Activated CD4-positive, alpha-beta memory T cell treated with anti-CD3 and anti-CD28 coated beads for 36 hours (primary cell): ENCODE measurements at regions not wholly inside any gene's neighbourhood (a gene's known extent, or its start where the extent isn't known, plus 50 kb on each side); places are given as distances from the start of the nearest gene placed in this dataset.

Experiments
- CTCF ChIA-PET: fragments of 350-600 bp; sonication (Branson Sonifier 250); formaldehyde crosslinking; loops from one replicate; lab custom pipeline; 2021; ENCODE audit warnings: antibody characterized with exemption, inconsistent platforms; lab: Charles Lee
- POLR2A ChIA-PET: fragments of 350-600 bp; sonication (Branson Sonifier 250); formaldehyde crosslinking; loops from one replicate; lab custom pipeline; 2021; ENCODE audit warnings: antibody characterized with exemption; lab: Charles Lee
- DNase-seq: peaks from one replicate; pipeline ENCODE4 v3.0.0-alpha.2; 2020
- H3K27ac Mint-ChIP-seq: one replicate; pipeline ENCODE4 v1.8.0; 2021; ENCODE audit warnings: mixed read lengths
- H3K27me3 Mint-ChIP-seq: one replicate; pipeline ENCODE4 v1.8.0; 2021; ENCODE audit warnings: mixed read lengths
- H3K36me3 Mint-ChIP-seq: one replicate; pipeline ENCODE4 v1.8.0; 2021; ENCODE audit warnings: mixed read lengths
- H3K4me1 Mint-ChIP-seq: one replicate; pipeline ENCODE4 v1.8.0; 2021; ENCODE audit warnings: low read depth, mixed read lengths
- H3K4me3 Mint-ChIP-seq: one replicate; pipeline ENCODE4 v1.8.0; 2021; ENCODE audit warnings: mild to moderate bottlenecking, mixed read lengths
- H3K9me3 Mint-ChIP-seq: one replicate; pipeline ENCODE4 v1.8.0; 2021; ENCODE audit warnings: mixed read lengths
- intact Hi-C: fragments of 100-400 bp; cut with micrococcal nuclease; formaldehyde crosslinking; loops from one replicate; pipeline ENCODE4 v1.15.1; 2023

DNA sequence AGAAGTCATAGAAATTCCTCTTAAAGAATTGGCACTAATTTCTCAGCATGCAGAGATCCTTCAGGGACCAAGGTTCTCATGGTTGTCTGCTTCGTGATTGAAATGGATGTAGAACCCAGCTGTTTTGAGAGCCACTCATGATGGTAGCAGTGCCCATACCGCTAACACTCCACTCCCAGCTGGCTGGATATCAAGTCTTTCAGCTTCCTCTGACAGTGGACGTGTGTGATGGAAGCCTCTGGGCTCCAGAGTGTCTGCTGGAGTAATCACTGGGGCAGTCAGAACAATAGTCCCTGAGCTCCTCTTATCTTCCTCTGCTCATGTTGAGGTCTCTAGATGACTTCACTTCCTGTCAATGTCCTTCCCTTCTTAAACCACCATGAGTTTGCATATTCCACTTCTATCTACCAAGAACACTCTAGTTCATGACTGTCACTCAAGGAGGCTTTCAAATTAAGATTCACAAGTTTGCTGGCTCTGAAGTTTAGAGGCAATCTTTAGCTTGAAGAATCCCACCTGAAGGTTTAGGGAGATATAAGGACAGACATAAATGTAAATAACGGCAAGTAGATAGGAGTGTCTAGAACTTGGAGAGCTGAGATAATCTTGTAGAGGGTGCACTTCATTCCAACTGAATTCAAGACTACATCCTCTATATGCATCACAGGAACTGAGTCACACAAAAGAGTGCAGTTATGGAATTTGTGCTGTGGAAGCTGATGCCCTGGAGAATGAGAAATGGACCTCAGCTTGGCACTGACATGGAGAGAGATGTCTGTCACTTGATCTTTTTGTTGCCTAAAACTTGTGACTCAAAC is 64.5 kb upstream of the WDR1 start:
- Mint-ChIP-seq H3K27me3 (no peaks in the 10 kb centered on the region), H3K27ac (peak overlapping the region; percentile 88), H3K4me3 (no peak overlapping the region), H3K4me1 (peaks cover 34% of the 10 kb centered on the region), H3K9me3 (no peaks in the 10 kb centered on the region), H3K36me3 (no peaks in the 10 kb centered on the region)
- peak; percentile 63 for DNase-seq
- ChIA-PET POLR2A (no interaction called here), CTCF (interaction anchor here (1.1 to 1.5 kb wide), 6 partner anchors 10 to 357 kb away, joined by 3 to 8 read pairs (median 4); partner anchors contain the start of gene WDR1)
- intact Hi-C loops = loop anchor here (1.0 to 10.0 kb wide), 7 partner anchors 19 to 1304 kb away; partner anchors contain the start of gene WDR1

GRCh38 chr4:10180603-10180926 is 64.0 kb upstream of the WDR1 start:
- Mint-ChIP-seq H3K27me3 (no peaks in the 10 kb centered on the region), H3K9me3 (no peaks in the 10 kb centered on the region), H3K4me1 (peaks cover 34% of the 10 kb centered on the region), H3K27ac (no peak overlapping the region), H3K4me3 (no peak overlapping the region), H3K36me3 (no peaks in the 10 kb centered on the region)
- intact Hi-C loops = loop anchor here (5.0 to 10.0 kb wide), 3 partner anchors 64 to 1304 kb away; no protein-coding TSS in a partner anchor
- no peak for DNase-seq
- CTCF ChIA-PET = interaction anchor here (1.1 to 1.5 kb wide), 5 partner anchors 11 to 357 kb away, joined by 3 to 8 read pairs (median 4); partner anchors contain the start of gene WDR1
- POLR2A ChIA-PET = no interaction called here

GRCh38 chr4:10179957-10180602 is 63.5 kb upstream of the WDR1 start:
- intact Hi-C loops = loop anchor here (5.0 to 10.0 kb wide), 4 partner anchors 65 to 1305 kb away; no protein-coding TSS in a partner anchor
- Mint-ChIP-seq H3K27ac (no peak overlapping the region), H3K27me3 (no peaks in the 10 kb centered on the region), H3K4me3 (no peak overlapping the region), H3K36me3 (no peaks in the 10 kb centered on the region), H3K4me1 (peaks cover 34% of the 10 kb centered on the region), H3K9me3 (no peaks in the 10 kb centered on the region)
- DNase-seq = no peak
- CTCF ChIA-PET = interaction anchor here (1.2 to 1.3 kb wide), 2 partner anchors 21 to 22 kb away, joined by 4 to 6 read pairs; no protein-coding TSS in a partner anchor
- POLR2A ChIA-PET = no interaction called here

DNA sequence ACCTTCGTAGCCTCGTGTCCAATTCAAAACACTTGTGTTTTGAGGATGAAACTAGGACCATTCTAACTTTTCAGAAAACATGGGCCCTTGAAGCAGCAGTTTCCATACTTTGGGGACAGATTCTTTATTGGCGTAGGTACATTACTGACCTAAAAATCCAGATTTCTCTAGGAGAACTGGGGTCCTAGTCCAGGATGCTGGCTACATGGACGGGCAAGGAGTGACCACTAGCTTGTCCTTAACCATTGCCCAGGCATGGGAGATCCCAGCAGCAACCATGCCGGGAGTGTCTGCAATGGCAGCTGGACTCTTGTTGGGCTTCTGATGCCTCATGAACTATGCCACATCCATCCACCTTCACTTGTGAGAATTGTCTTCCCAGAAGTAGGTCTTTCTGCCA is 62.2 kb upstream of the WDR1 start:
- ChIA-PET POLR2A (no interaction called here), CTCF (interaction anchor here (1.3 kb wide), 1 partner anchor 21 kb away, joined by 4 read pairs; no protein-coding TSS in a partner anchor)
- Mint-ChIP-seq H3K4me3 (no peak overlapping the region), H3K36me3 (no peaks in the 10 kb centered on the region), H3K9me3 (no peaks in the 10 kb centered on the region), H3K27me3 (no peaks in the 10 kb centered on the region), H3K4me1 (peaks cover 33% of the 10 kb centered on the region), H3K27ac (no peak overlapping the region)
- intact Hi-C loops = loop anchor here (10.0 kb wide), 1 partner anchor 936 kb away; no protein-coding TSS in a partner anchor
- DNase-seq = no peak

DNA sequence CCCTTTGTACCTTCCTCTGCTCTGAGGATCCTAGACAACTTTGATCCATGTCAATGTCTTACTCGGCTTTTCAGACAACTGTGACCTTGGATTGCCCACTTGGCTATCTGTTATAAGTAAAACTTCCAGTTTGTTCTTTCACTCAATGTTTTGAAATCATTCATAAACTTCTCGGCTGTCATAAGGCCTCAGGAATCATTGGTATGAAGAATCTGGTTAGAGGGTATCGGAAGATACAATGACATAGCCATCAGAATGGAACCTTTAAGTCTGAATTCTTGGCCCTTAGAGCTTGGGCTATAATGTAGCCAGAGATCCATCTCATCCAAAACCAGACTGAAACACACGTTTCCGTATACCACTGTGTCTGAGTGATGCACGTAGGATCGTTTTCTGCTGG is 59.0 kb upstream of the WDR1 start:
- Mint-ChIP-seq H3K27me3 (no peaks in the 10 kb centered on the region), H3K27ac (no peak overlapping the region), H3K36me3 (no peaks in the 10 kb centered on the region), H3K4me3 (no peak overlapping the region), H3K9me3 (no peaks in the 10 kb centered on the region), H3K4me1 (peaks cover 5% of the 10 kb centered on the region)
- no peak for DNase-seq
- ChIA-PET POLR2A (no interaction called here), CTCF (no interaction called here)
- intact Hi-C loops = loop anchor here (10.0 kb wide), 1 partner anchor 939 kb away; no protein-coding TSS in a partner anchor

GRCh38 chr4:10173754-10174749 is 57.5 kb upstream of the WDR1 start:
- ChIA-PET POLR2A (no interaction called here), CTCF (interaction anchor here (1.9 to 2.5 kb wide), 2 partner anchors 15 to 364 kb away, joined by 5 to 7 read pairs; no protein-coding TSS in a partner anchor)
- Mint-ChIP-seq H3K4me1 (no peaks in the 10 kb centered on the region), H3K9me3 (no peaks in the 10 kb centered on the region), H3K36me3 (no peaks in the 10 kb centered on the region), H3K27ac (no peak overlapping the region), H3K27me3 (peaks cover 2% of the 10 kb centered on the region), H3K4me3 (no peak overlapping the region)
- DNase-seq = no peak
- intact Hi-C loops = loop anchor here (10.0 kb wide), 1 partner anchor 941 kb away; no protein-coding TSS in a partner anchor

DNA sequence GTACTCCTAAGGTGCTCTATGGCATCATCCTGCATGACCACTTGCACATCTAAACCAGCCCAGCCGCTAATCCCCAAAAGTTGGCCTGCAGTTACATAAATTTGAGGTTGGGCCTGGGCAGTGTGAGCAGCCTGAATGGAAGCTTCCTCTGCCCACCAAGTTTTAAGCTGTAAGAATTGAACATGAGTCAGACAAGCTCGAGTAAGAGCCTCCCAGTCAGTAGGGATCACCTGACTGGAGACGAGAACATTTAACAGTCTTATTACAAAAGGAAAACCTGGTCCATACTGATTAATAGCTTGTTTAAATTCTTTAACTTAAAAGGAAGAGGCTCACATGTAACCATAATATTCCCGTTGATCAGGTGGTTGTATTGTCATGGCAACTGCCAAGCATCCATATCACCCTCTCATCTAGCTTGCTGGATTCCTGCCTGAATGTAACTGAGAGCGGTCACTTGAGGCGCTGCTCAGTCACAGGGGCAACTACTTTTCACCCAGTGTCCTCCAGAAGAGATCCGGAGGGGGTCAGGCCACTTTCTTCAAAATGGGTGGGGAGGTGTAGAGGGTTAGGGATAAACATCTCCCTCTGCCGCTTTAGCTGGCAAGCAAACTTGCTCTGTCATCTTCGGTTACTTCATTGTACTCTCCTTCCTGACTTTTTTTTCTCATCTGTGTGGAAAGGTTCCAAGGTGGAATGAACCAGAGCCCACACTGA is 56.6 kb upstream of the WDR1 start:
- intact Hi-C loops = loop anchor here (10.0 kb wide), 1 partner anchor 942 kb away; no protein-coding TSS in a partner anchor
- POLR2A ChIA-PET = no interaction called here
- Mint-ChIP-seq H3K36me3 (no peaks in the 10 kb centered on the region), H3K9me3 (no peaks in the 10 kb centered on the region), H3K27me3 (peaks cover 2% of the 10 kb centered on the region), H3K27ac (no peak overlapping the region), H3K4me1 (no peaks in the 10 kb centered on the region), H3K4me3 (no peak overlapping the region)
- CTCF ChIA-PET = interaction anchor here (0.9 to 2.5 kb wide), 3 partner anchors 13 to 365 kb away, joined by 3 to 7 read pairs (median 5); no protein-coding TSS in a partner anchor
- no peak for DNase-seq

GRCh38 chr4:10172278-10172921 is 55.8 kb upstream of the WDR1 start:
- Mint-ChIP-seq H3K9me3 (no peaks in the 10 kb centered on the region), H3K36me3 (no peaks in the 10 kb centered on the region), H3K4me1 (no peaks in the 10 kb centered on the region), H3K4me3 (no peak overlapping the region), H3K27ac (no peak overlapping the region), H3K27me3 (peaks cover 2% of the 10 kb centered on the region)
- ChIA-PET CTCF (interaction anchor here (0.6 to 2.5 kb wide), 5 partner anchors 10 to 468 kb away, joined by 3 to 7 read pairs (median 4); no protein-coding TSS in a partner anchor), POLR2A (no interaction called here)
- intact Hi-C loops = loop anchor here (10.0 kb wide), 1 partner anchor 942 kb away; no protein-coding TSS in a partner anchor
- no peak for DNase-seq

DNA sequence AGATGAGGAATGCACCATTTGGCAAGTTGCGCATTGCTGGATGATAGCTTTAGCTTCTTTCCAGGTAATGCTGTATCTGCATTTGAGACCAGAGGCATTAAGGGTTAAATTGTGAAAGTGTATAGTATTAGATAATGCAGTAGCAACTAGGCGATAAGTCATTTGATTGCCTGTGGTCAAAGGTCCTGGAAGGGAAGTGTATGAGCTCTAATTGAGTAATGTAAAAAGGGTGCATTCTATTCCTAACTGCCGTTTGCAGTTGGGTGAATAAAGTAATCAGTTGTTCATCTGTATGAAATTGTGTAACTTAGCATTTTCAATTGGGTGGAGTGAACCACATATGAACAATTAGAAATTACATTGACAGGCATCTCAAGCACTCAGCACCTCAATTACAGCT is 54.5 kb upstream of the WDR1 start:
- Mint-ChIP-seq H3K4me3 (no peak overlapping the region), H3K9me3 (no peaks in the 10 kb centered on the region), H3K27me3 (peaks cover 2% of the 10 kb centered on the region), H3K36me3 (no peaks in the 10 kb centered on the region), H3K4me1 (no peaks in the 10 kb centered on the region), H3K27ac (no peak overlapping the region)
- POLR2A ChIA-PET = no interaction called here
- intact Hi-C loops = loop anchor here (10.0 kb wide), 1 partner anchor 944 kb away; no protein-coding TSS in a partner anchor
- DNase-seq = no peak
- CTCF ChIA-PET = no interaction called here

DNA sequence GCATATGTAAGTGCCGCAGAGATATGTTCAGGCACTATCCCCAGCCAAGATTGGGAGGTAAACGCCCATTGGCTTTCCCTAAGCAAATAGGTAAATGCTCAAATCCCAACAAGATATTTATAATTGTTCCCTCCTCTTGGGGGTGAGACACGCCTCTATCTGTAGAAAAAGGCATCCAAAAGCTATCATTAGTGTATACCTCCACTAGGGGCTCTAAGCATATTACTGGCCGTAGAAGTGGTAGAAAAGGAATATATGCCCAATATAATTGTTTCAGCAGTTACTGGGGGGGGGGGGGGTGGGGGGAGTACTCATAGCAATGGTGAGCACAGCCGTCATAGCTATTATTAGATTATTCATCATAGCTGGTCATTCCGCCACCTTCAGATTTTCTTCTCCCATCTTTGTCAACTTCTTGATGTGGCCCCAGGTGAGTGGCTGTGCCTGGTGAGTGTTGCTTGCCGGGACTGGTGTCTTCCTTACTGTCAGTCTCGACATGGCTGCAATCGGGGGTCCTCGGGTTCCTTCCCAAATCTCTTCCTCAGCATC is 53.3 kb upstream of the WDR1 start:
- H3K36me3 Mint-ChIP-seq = no peaks in the 10 kb centered on the region
- intact Hi-C loops = loop anchor here (10.0 kb wide), 1 partner anchor 945 kb away; no protein-coding TSS in a partner anchor
- H3K4me1 Mint-ChIP-seq = peaks cover 1% of the 10 kb centered on the region
- POLR2A ChIA-PET = no interaction called here
- no peak overlapping the region for H3K27ac Mint-ChIP-seq
- H3K9me3 Mint-ChIP-seq = no peaks in the 10 kb centered on the region
- H3K4me3 Mint-ChIP-seq = no peak overlapping the region
- H3K27me3 Mint-ChIP-seq = peaks cover 2% of the 10 kb centered on the region
- CTCF ChIA-PET = interaction anchor here (0.6 kb wide), 1 partner anchor 385 kb away, joined by 3 read pairs; no protein-coding TSS in a partner anchor
- no peak for DNase-seq
